GM12878 (cell line): ENCODE measurements at regions not wholly inside any gene's neighbourhood (a gene's known extent, or its start where the extent isn't known, plus 50 kb on each side); places are given as distances from the start of the nearest gene placed in this dataset.
"Not testable (repeated sequence)": the region's sequence is repeated elsewhere in the genome, so short reads cannot be mapped to it uniquely, and the experiment has no call there.

Experiments
- ATAC-seq: fragments of 200-7000 bp; cut with Tn5 transposase; 3 replicates; pipeline ENCODE4 v1.9.1; 2020; ENCODE audit warnings: mild to moderate bottlenecking, moderate library complexity
- BruUV-seq: library from RNA; stranded (reverse); fragments of 400-500 nt; replicated peaks from 2 replicates; lab custom pipeline; 2021; lab: Mats Ljungman, UMichigan
- CTCF ChIA-PET: fragments of 300-600 bp; sonication (Branson Sonifier 250); formaldehyde crosslinking; extraction: SDS; loops from one replicate; lab custom pipeline; 2021; ENCODE audit warnings: inconsistent platforms; lab: Yijun Ruan, JAX
- POLR2A ChIA-PET: fragments of 350-600 bp; formaldehyde crosslinking; extraction: SDS; loops from one replicate; lab custom pipeline; 2021; ENCODE audit warnings: inconsistent platforms; lab: Charles Lee
- RAD21 ChIA-PET: fragments of 300-600 bp; sonication (Branson Sonifier 250); formaldehyde crosslinking; loops from one replicate; lab custom pipeline; 2023; ENCODE audit warnings: antibody characterized with exemption; ENCODE audit not compliant: unreplicated experiment; lab: Charles Lee
- SMC1A ChIA-PET: fragments of 300-600 bp; sonication (Branson Sonifier 250); formaldehyde crosslinking; loops from one replicate; lab custom pipeline; 2023; ENCODE audit not compliant: unreplicated experiment, uncharacterized antibody; lab: Charles Lee
- DNase-seq: peaks from one replicate; pipeline ENCODE4 v3.0.0-alpha.2; 2011; ENCODE audit warnings: low read depth, low spot score
- FAIRE-seq: peaks from 3 replicates; lab custom pipeline; 2011; peaks lifted over from hg19 to GRCh38; lab: Jason Lieb, UNC
- H2AFZ ChIP-seq: 2 replicates; pipeline ENCODE4 v1.6.0; 2011; ENCODE audit warnings: low read depth, low read length, control low read depth; ENCODE audit not compliant: control insufficient read depth
- H3K27ac ChIP-seq: 2 replicates; pipeline ENCODE4 v1.5.1; 2011; ENCODE audit warnings: control low read depth; ENCODE audit not compliant: control insufficient read depth, insufficient read depth
- H3K27me3 ChIP-seq, 2 experiments: replicated peaks in 1 of 2; 2 replicates each; pipeline versions ENCODE4 v1.6.0 to v1.6.1; 2011; ENCODE audit warnings: low read length in 1 of 2; ENCODE audit not compliant: control insufficient read depth in 2 of 2, insufficient read depth in 2 of 2
- H3K36me3 ChIP-seq, 2 experiments: 2 replicates each; pipeline ENCODE4 v1.5.1; 2011; ENCODE audit warnings: low read length in 1 of 2; ENCODE audit not compliant: control insufficient read depth in 2 of 2, insufficient read depth in 2 of 2
- H3K4me1 ChIP-seq: 2 replicates; pipeline ENCODE4 v1.6.1; 2011; ENCODE audit warnings: mild to moderate bottlenecking, low read length, moderate library complexity, mixed read lengths; ENCODE audit not compliant: control insufficient read depth, insufficient read depth
- H3K4me2 ChIP-seq: 2 replicates; pipeline ENCODE4 v1.6.0; 2011; ENCODE audit warnings: control low read depth; ENCODE audit not compliant: control insufficient read depth, insufficient read depth
- H3K4me3 ChIP-seq: fragments of 200-600 bp; sonication (generic); 2 replicates; pipeline ENCODE4 v1.5.1; 2016
- H3K79me2 ChIP-seq: 2 replicates; pipeline ENCODE4 v1.6.0; 2011; ENCODE audit warnings: low read length; ENCODE audit not compliant: control insufficient read depth, insufficient read depth
- H3K9ac ChIP-seq: 2 replicates; pipeline ENCODE4 v1.8.0; 2011; ENCODE audit warnings: low read length, control low read depth, mixed read lengths; ENCODE audit not compliant: control insufficient read depth, insufficient read depth
- H3K9me3 ChIP-seq: replicated peaks from 3 replicates; pipeline ENCODE4 v1.5.1; 2011; ENCODE audit warnings: mild to moderate bottlenecking, low read length; ENCODE audit not compliant: control insufficient read depth, insufficient read depth
- H4K20me1 ChIP-seq: 2 replicates; pipeline ENCODE4 v1.6.0; 2011; ENCODE audit not compliant: control insufficient read depth, insufficient read depth
- FOXM1 ChIP-seq: IDR thresholded peaks from 2 replicates; pipeline ENCODE4 v1.6.1; 2012; ENCODE audit warnings: low read depth, mild to moderate bottlenecking, inconsistent platforms, low read length, moderate library complexity
- KDM1A ChIP-seq: fragments of 200-600 bp; sonication (generic); IDR thresholded peaks from 2 replicates; pipeline ENCODE4 v1.6.1; 2016; ENCODE audit warnings: borderline replicate concordance
- MEF2B ChIP-seq: fragments of 450-650 bp; IDR thresholded peaks from 2 replicates; pipeline ENCODE4 v1.6.1; 2018; ENCODE audit warnings: mild to moderate bottlenecking, moderate library complexity; ENCODE audit not compliant: partially characterized antibody, poor library complexity, severe bottlenecking
- PRDM15 ChIP-seq: fragments of 450-650 bp; formaldehyde crosslinking; IDR thresholded peaks from 2 replicates; pipeline ENCODE4 v1.4.0; 2020; ENCODE audit warnings: mild to moderate bottlenecking, moderate library complexity
- SMAD1 ChIP-seq: fragments of 450-650 bp; IDR thresholded peaks from 2 replicates; pipeline ENCODE4 v1.6.1; 2018; ENCODE audit warnings: mild to moderate bottlenecking, low read depth; ENCODE audit not compliant: partially characterized antibody
- SPI1 ChIP-seq: IDR thresholded peaks from 2 replicates; pipeline ENCODE4 v1.6.1; 2011; ENCODE audit warnings: low read depth, mild to moderate bottlenecking, low read length, moderate library complexity, borderline replicate concordance; ENCODE audit not compliant: insufficient read depth
- ZNF592 ChIP-seq: fragments of 450-650 bp; IDR thresholded peaks from 2 replicates; pipeline ENCODE4 v1.6.1; 2017; ENCODE audit warnings: mild to moderate bottlenecking, moderate library complexity
- WGBS: methylation state at CpG from one replicate; pipeline ENCODE4 v1.1.6; 2016; ENCODE audit warnings: low lambda C conversion rate; ENCODE audit not compliant: insufficient replicate concordance, insufficient coverage; ENCODE audit errors: missing lambda C conversion rate; 5-methylcytosine and 5-hydroxymethylcytosine counted together
- in situ Hi-C: fragments of 300-500 bp; cut with MboI; formaldehyde crosslinking; loops from 9 replicates; pipeline ENCODE4 v1.14.3; 2018; ENCODE audit warnings: mixed read lengths
- intact Hi-C: fragments of 100-400 bp; cut with micrococcal nuclease; formaldehyde crosslinking; loops from one replicate; pipeline ENCODE4 v1.14.2; 2022; ENCODE audit not compliant: unreplicated experiment

GRCh38 chrX:125475482-125475881 is 155.8 kb downstream of the TEX13C start (continued):
- TF ChIP-seq ZNF592 (no peak), PRDM15 (no peak)

GRCh38 chrX:125492439-125492838 is 172.8 kb downstream of the TEX13C start:
- in situ Hi-C loops = no loop called here
- intact Hi-C loops = no loop called here
- TF ChIP-seq SMAD1 = no peak
- no peak for TF ChIP-seq FOXM1
- no peak for TF ChIP-seq MEF2B
- no peak for TF ChIP-seq KDM1A
- TF ChIP-seq SPI1 = no peak
- H3K9me3 ChIP-seq = no peaks in the 10 kb centered on the region
- H3K79me2 ChIP-seq = no peaks in the 10 kb centered on the region
- H3K36me3 ChIP-seq = no peaks in the 10 kb centered on the region
- ChIA-PET CTCF (interaction anchor here (0.6 kb wide), 1 partner anchor 279 kb away, joined by 3 read pairs; no protein-coding TSS in a partner anchor), RAD21 (no interaction called here), POLR2A (no interaction called here), SMC1A (no interaction called here)
- FAIRE-seq (no peak), DNase-seq (no peak), ATAC-seq (no peak)
- no TSS peak for BruUV-seq
- WGBS = 12% methylated on average over 2 of the region's 2 CpGs
- H3K27me3 ChIP-seq = no peaks in the 10 kb centered on the region
- no peaks in the 10 kb centered on the region for H3K4me1 ChIP-seq
- no peak overlapping the region for H2AFZ ChIP-seq
- no peak overlapping the region for H3K27ac ChIP-seq
- no peak overlapping the region for H3K4me2 ChIP-seq
- H4K20me1 ChIP-seq = no peaks in the 10 kb centered on the region
- H3K4me3 ChIP-seq = no peak overlapping the region
- H3K9ac ChIP-seq = no peak overlapping the region

- BruUV-seq, POLR2A ChIA-PET, CTCF ChIA-PET: not testable (repeated sequence)
Observed at GRCh38 chrX:125493004-125493403, 173.3 kb downstream of the TEX13C start.

More at GRCh38 chrX:125493004-125493403, 173.3 kb downstream of the TEX13C start:
- H3K27ac ChIP-seq, H3K4me2 ChIP-seq, H3K27me3 ChIP-seq, H3K36me3 ChIP-seq, H3K4me3 ChIP-seq, H3K4me1 ChIP-seq, DNase-seq, intact Hi-C loops, RAD21 ChIA-PET, H3K79me2 ChIP-seq, H3K9ac ChIP-seq, H3K9me3 ChIP-seq, H2AFZ ChIP-seq, in situ Hi-C loops, SMC1A ChIA-PET, ATAC-seq, H4K20me1 ChIP-seq, FAIRE-seq: not testable (repeated sequence)
- WGBS = 22% methylated on average over 2 of the region's 2 CpGs
